KG1 (cell line): ENCODE measurements at regions not wholly inside any gene's neighbourhood (a gene's known extent, or its start where the extent isn't known, plus 50 kb on each side); places are given as distances from the start of the nearest gene placed in this dataset.
"Not testable (repeated sequence)": the region's sequence is repeated elsewhere in the genome, so short reads cannot be mapped to it uniquely, and the experiment has no call there.

ENCODE experiments used
- DNase-seq: peaks from one replicate; lab custom pipeline; 2025; lab: John Stamatoyannopoulos, UW

GRCh38 chr12:31906557-31907301 lies 52.5 kb upstream of the RESF1 start:
- peak; percentile 73 for DNase-seq

- DNase-seq = no peak
Observed at GRCh38 chr12:31903025-31903424, 56.2 kb upstream of the RESF1 start.

GRCh38 chr12:31900271-31900670 lies 58.9 kb upstream of the RESF1 start:
- DNase-seq = no peak

GRCh38 chr12:31899109-31899508 lies 60.1 kb upstream of the RESF1 start:
- no peak for DNase-seq

DNA sequence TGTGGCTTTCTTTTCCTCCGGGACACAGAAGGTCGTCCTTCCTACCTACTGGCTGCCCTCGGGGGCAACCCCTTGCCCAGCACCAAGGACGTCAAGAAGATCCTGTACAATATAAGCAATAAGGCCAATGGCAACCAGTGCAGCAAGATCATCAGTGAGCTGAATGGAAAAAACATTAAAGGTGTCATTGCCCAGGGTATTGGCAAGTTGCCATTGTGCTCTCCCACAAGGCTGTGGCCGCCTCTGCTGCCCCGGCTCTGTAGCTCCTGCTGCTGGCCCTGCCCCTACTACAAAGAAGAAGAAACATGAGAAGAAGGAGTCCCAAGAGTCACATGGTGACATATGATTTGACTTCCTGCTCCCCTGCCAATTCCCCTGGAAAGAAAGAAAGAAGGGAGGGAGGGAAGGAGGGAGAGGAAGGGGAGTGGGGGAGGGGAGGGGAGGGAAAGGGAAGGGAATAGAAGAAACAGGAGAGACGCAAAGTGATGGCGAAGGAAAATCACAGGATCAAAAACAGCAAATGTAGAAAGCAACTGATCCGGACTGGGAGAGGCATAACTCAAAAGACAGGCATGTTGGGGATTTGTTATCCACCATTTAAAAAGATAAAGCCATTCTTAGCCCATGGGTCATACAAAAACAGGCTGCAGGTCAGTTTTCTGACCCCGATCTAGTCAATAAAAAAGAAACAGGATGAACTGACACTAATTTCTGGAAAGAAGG lies 61.3 kb upstream of the RESF1 start:
- DNase-seq = no peak

- not testable (repeated sequence) for DNase-seq
Observed at GRCh38 chr12:31897092-31897491, 62.1 kb upstream of the RESF1 start.

DNA sequence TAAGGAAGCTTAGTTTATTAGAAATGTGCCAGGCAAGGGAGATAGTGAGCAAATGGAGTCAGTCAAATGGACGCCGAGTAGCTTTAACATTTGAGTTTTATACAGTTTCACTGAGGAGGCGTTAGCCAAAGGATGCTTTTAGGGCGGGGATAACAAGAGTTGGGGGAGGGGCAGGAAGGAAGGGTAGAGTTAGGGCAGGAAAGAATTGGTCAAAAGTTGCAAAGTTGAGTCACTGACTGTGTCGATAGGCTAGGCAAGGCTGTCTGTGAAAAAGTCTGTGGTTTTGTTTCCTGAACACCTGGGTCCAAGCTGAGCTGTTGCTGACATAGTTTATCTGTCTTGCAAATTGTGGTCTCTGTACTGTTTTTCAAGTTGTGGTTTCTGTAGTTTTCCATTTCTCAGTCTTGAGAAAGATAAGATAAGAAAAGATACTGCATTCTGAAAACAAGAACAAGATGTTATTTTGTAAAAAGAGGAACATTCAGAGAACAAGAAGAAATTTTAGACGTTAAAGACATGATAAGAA lies 62.6 kb upstream of the RESF1 start:
- DNase-seq = peak; percentile 81

GRCh38 chr12:31895449-31896150 lies 63.6 kb upstream of the RESF1 start:
- DNase-seq = no peak

DNA sequence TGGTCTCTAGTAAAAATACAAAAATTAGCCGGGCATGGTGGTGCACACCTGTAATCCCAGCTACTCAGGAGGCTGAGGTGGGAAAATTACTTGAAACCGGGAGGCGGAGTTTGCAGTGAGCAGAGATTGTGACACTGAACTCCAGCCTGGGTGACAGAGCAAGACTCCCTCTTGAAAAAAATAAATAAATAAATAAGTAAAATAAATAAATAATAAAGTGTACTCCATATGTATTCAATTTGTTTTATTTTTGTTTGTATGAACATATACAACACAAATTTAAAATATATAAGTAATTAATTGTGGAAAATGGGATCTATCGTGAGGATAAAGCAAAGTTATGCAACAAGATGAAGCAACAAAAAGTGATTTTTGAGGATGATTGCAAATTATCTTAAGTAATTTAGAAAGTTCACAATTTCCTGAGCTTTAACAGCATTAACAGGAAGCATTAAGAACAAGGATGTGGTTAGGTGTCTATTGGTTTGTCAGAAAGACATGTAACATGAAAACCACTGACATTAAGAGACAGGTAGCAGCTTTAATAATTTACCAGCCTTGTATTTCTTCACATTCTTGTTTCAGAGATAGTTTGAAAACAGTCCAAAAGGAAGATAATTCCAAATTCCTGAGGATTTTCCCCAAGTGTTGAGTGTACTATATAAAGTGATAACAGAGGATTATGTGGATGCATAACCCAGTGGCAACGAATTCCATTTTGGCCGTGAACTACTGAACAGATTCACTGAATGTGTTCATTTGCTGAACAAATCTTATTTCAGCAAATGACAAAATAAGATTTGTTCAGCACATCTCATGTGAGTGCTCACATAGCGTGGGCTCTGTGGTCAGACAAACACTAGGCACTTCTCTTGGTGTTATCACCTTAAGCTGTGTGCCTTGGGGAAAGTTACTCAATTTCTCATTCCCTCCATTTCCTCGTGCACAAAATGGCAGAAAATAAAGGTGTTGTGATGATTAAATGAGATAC lies 68.6 kb upstream of the RESF1 start:
- DNase-seq = no peak

DNA sequence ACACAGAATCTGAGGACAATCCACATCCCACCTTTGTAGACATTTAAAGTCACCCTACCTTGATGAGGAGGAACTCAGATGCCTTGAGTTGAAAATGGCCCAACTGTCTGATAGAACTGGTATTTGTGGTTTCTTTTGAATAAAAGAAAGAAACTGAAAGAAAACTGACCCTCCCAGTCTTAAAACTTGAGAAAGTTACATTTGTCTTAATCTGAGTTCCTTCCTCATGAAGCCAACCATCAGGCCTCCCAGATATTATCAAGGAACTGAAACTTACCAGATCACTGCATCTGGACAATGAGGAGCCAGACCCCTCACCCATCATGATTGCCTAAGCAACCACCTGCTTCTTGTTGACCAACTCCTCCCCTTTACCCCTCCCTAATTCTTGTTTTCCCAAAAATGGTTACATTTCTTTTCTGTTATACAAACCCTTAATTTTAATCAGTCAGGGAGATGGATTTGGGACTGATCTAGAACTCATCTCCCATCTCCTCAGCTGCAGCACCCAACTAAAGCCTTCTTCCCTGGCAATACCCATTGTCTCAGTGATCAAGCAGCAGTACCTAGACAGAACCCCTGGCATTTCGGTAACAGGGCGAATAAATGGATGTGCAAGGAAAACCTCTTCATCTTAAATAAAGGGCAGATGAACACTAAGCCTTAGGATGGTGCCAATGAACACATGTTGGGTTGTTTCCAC lies 72.0 kb upstream of the RESF1 start:
- DNase-seq = no peak

GRCh38 chr12:31882682-31883081 lies 76.5 kb upstream of the RESF1 start:
- DNase-seq = not testable (repeated sequence)

DNA sequence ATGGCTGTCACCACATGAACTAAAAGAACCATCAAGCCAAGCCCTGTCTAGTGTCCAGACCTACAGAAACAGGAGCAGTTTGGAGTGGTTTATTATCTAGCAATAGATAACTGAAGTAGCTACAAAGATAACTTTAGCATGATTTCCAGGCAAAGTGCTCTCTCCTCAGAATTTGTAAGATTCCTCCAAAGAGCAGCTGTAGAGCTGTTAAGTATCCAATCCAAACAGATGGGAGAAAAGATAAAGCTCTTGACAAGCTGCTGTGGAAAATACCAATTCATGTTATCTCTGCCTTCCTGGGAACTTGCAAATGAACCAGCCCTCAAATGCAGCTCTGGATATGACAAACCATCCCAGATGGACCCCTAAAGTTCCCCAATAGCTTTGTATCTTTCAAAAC lies 78.9 kb upstream of the RESF1 start:
- no peak for DNase-seq

- no peak for DNase-seq
Observed at GRCh38 chr12:31877884-31878283, 81.3 kb upstream of the RESF1 start.

- DNase-seq = peak; percentile 63
Observed at GRCh38 chr12:31876568-31877424, 82.4 kb upstream of the RESF1 start.

GRCh38 chr12:31875609-31875964 lies 83.6 kb upstream of the RESF1 start:
- DNase-seq = no peak

DNA sequence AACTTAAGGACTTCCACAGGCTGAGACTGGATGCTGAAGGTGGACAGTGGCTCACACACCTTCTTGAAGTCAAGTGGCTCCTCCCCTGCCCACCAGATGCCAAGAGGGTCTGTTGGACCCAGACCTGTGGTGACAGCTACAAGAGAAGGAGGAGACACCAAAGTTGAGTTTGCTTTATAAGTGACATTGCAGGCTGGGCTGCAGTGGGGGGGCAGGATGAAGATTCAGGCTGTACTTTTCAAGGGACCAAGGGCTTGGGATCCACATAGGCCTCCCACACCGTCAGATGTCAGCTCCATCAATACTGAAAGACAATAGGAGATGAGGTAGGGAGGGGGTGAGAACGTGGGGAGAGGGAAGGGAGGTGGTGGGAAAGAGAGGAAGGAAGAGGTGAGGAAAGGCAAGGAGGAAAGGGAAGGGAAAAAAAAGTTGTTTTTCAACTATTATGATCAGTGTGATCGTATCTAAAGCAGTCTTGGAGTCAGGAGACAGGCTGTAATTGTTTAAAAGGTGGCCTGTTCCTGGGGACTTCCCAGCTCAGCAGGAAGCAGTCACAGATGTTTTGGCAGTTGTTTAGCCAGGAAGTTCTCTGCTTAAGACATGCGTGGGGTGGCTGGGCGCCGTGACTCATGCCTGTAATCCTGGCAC lies 84.1 kb upstream of the RESF1 start:
- DNase-seq = no peak

GRCh38 chr12:31872831-31873604 lies 86.2 kb upstream of the RESF1 start:
- no peak for DNase-seq

GRCh38 chr12:31869972-31870371 lies 89.2 kb upstream of the RESF1 start:
- DNase-seq = no peak

GRCh38 chr12:31868965-31869364 lies 90.2 kb upstream of the RESF1 start:
- DNase-seq = no peak
